DND-41 (cell line): ENCODE measurements at regions not wholly inside any gene's neighbourhood (a gene's known extent, or its start where the extent isn't known, plus 50 kb on each side); places are given as distances from the start of the nearest gene placed in this dataset.

Experiments
- EZH2 ChIP-seq: IDR thresholded peaks from 3 replicates; pipeline ENCODE4 v1.6.1; 2012; ENCODE audit warnings: borderline replicate concordance, low read depth, mild to moderate bottlenecking, moderate library complexity, low read length, inconsistent platforms; ENCODE audit not compliant: severe bottlenecking
- TF ChIP-seq, protein P1 (sequence below): IDR thresholded peaks from 2 replicates; pipeline ENCODE4 v1.5.1; 2012; ENCODE audit warnings: borderline replicate concordance, low read length, moderate library complexity, mild to moderate bottlenecking; ENCODE audit not compliant: poor library complexity, severe bottlenecking; ENCODE audit errors: extremely low read depth

GRCh38 chr10:78214955-78215354 is 181.3 kb downstream of the RPS24 start:
- TF ChIP-seq, protein P1, sequence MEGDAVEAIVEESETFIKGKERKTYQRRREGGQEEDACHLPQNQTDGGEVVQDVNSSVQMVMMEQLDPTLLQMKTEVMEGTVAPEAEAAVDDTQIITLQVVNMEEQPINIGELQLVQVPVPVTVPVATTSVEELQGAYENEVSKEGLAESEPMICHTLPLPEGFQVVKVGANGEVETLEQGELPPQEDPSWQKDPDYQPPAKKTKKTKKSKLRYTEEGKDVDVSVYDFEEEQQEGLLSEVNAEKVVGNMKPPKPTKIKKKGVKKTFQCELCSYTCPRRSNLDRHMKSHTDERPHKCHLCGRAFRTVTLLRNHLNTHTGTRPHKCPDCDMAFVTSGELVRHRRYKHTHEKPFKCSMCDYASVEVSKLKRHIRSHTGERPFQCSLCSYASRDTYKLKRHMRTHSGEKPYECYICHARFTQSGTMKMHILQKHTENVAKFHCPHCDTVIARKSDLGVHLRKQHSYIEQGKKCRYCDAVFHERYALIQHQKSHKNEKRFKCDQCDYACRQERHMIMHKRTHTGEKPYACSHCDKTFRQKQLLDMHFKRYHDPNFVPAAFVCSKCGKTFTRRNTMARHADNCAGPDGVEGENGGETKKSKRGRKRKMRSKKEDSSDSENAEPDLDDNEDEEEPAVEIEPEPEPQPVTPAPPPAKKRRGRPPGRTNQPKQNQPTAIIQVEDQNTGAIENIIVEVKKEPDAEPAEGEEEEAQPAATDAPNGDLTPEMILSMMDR = no peak
- TF ChIP-seq EZH2 = no peak
